Astrocyte of the cerebellum (primary cell): ENCODE measurements at regions not wholly inside any gene's neighbourhood (a gene's known extent, or its start where the extent isn't known, plus 50 kb on each side); places are given as distances from the start of the nearest gene placed in this dataset.

ENCODE experiments used
- DNase-seq: peaks from one replicate; pipeline ENCODE4 v3.0.0-alpha.2; 2011; ENCODE audit warnings: low read depth
- H3K4me3 ChIP-seq: 2 replicates; pipeline ENCODE4 v1.5.1; 2011; ENCODE audit warnings: mild to moderate bottlenecking, low read depth, low read length, moderate library complexity
- in situ Hi-C: cut with HindIII; loops from 2 replicates; pipeline ENCODE4 v1.10.0; 2017; ENCODE audit warnings: low sequenced_read_pairs
- TF ChIP-seq, protein P1 (sequence below): IDR thresholded peaks from 2 replicates; pipeline ENCODE4 v1.5.1; 2012; ENCODE audit warnings: low read length, low read depth, moderate library complexity, mild to moderate bottlenecking; ENCODE audit errors: missing control alignments

- no peak overlapping the region for H3K4me3 ChIP-seq
- no peak for DNase-seq
- TF ChIP-seq, protein P1, sequence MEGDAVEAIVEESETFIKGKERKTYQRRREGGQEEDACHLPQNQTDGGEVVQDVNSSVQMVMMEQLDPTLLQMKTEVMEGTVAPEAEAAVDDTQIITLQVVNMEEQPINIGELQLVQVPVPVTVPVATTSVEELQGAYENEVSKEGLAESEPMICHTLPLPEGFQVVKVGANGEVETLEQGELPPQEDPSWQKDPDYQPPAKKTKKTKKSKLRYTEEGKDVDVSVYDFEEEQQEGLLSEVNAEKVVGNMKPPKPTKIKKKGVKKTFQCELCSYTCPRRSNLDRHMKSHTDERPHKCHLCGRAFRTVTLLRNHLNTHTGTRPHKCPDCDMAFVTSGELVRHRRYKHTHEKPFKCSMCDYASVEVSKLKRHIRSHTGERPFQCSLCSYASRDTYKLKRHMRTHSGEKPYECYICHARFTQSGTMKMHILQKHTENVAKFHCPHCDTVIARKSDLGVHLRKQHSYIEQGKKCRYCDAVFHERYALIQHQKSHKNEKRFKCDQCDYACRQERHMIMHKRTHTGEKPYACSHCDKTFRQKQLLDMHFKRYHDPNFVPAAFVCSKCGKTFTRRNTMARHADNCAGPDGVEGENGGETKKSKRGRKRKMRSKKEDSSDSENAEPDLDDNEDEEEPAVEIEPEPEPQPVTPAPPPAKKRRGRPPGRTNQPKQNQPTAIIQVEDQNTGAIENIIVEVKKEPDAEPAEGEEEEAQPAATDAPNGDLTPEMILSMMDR, result no peak
- in situ Hi-C loops, result no loop called here
Observed at GRCh38 chr7:155208681-155209477, 88.8 kb upstream of the INSIG1 start.

DNA sequence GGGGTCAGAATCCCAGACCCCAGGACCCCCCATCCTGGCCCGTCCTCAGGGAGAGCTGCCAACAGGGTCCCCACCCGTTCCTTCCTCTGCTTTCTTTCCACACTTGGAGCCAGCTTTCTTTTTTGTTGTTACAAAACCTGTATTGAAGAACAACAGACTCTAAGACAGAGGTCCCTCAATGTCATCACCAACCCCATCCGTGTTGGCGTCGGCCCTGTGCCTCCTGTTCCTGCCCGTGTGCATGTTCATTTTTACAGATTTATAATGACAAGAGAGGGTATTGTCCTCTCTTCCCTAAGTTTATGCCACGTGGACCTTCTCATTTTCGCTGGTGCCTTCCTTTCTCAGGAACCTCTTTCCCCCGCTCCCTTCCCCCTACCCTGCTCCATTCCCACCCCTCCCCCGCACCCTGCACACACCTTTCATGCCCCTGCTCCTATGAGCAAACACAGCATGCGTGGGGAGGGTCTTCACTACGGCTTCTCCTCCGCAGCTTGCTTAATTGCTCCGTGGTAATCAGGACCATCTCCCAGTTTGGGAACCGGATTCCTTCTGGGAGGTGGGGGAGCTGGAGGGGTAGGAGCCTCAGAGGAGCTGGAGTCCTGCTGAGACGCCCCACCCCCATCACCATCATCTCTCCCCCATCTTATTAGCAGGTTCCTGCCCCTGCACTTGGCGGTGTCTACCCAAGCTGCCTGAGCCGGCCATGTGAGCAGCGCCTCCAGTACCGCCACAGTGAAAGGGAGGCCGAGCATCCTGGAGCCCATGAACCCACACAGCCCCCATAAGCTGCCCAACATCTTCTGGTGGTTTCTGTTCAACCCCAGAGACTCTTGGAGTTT lies 88.0 kb upstream of the INSIG1 start:
- TF ChIP-seq, protein P1, result no peak
- in situ Hi-C loops, result no loop called here
- no peak overlapping the region for H3K4me3 ChIP-seq
- no peak for DNase-seq

- TF ChIP-seq, protein P1, result no peak
- no peak overlapping the region for H3K4me3 ChIP-seq
- no peak for DNase-seq
- in situ Hi-C loops, result no loop called here
Observed at GRCh38 chr7:155210356-155210755, 87.3 kb upstream of the INSIG1 start.

GRCh38 chr7:155211173-155211572 lies 86.5 kb upstream of the INSIG1 start:
- DNase-seq, result no peak
- H3K4me3 ChIP-seq, result no peak overlapping the region
- in situ Hi-C loops, result no loop called here
- TF ChIP-seq, protein P1, result no peak

GRCh38 chr7:155211761-155212160 lies 85.9 kb upstream of the INSIG1 start:
- TF ChIP-seq, protein P1, result no peak
- no peak overlapping the region for H3K4me3 ChIP-seq
- in situ Hi-C loops, result no loop called here
- no peak for DNase-seq

- TF ChIP-seq, protein P1, result no peak
- no peak overlapping the region for H3K4me3 ChIP-seq
- in situ Hi-C loops, result no loop called here
- no peak for DNase-seq
Observed at GRCh38 chr7:155212301-155213015, 85.2 kb upstream of the INSIG1 start.
